Activated CD8-positive, alpha-beta T cell treated with anti-CD3 and anti-CD28 coated beads for 36 hours (primary cell): ENCODE measurements at regions not wholly inside any gene's neighbourhood (a gene's known extent, or its start where the extent isn't known, plus 50 kb on each side); places are given as distances from the start of the nearest gene placed in this dataset.

Experiments
- ATAC-seq: fragments of 200-7000 bp; cut with Tn5 transposase; one replicate; pipeline ENCODE4 v1.10.0; 2021; ENCODE audit warnings: mild to moderate bottlenecking, moderate library complexity
- CTCF ChIA-PET: fragments of 350-600 bp; sonication (Branson Sonifier 250); formaldehyde crosslinking; loops from one replicate; lab custom pipeline; 2021; ENCODE audit warnings: antibody characterized with exemption; lab: Charles Lee
- POLR2A ChIA-PET: fragments of 350-600 bp; sonication (Branson Sonifier 250); formaldehyde crosslinking; loops from one replicate; lab custom pipeline; 2021; ENCODE audit warnings: antibody characterized with exemption; lab: Charles Lee
- DNase-seq: peaks from one replicate; pipeline ENCODE4 v3.0.0-alpha.2; 2020
- H3K27ac Mint-ChIP-seq: one replicate; pipeline ENCODE4 v1.8.0; 2021; ENCODE audit warnings: mild to moderate bottlenecking, mixed read lengths
- H3K27me3 Mint-ChIP-seq: one replicate; pipeline ENCODE4 v1.8.0; 2021; ENCODE audit warnings: mixed read lengths
- H3K36me3 Mint-ChIP-seq: one replicate; pipeline ENCODE4 v1.8.0; 2021; ENCODE audit warnings: low read depth, mixed read lengths
- H3K4me1 Mint-ChIP-seq: one replicate; pipeline ENCODE4 v1.8.0; 2021; ENCODE audit warnings: low read depth, mixed read lengths
- H3K4me3 Mint-ChIP-seq: one replicate; pipeline ENCODE4 v1.8.0; 2021; ENCODE audit warnings: mild to moderate bottlenecking, moderate library complexity, mixed read lengths
- H3K9me3 Mint-ChIP-seq: one replicate; pipeline ENCODE4 v1.8.0; 2021; ENCODE audit warnings: mixed read lengths
- CTCF ChIP-seq: fragments of 200-600 bp; IDR thresholded peaks from one replicate; pipeline ENCODE4 v1.8.0; 2022; ENCODE audit warnings: antibody characterized with exemption, mild to moderate bottlenecking
- intact Hi-C: fragments of 100-400 bp; cut with micrococcal nuclease; formaldehyde crosslinking; loops from one replicate; pipeline ENCODE4 v1.10.0; 2022

GRCh38 chr1:4019147-4019521 is 119.1 kb upstream of the C1orf174 start:
- TF ChIP-seq CTCF = no peak
- H3K27ac Mint-ChIP-seq = no peak overlapping the region

GRCh38 chr1:4019606-4020331 is 119.7 kb upstream of the C1orf174 start:
- POLR2A ChIA-PET = no interaction called here
- ATAC-seq = no peak
- Mint-ChIP-seq H3K36me3 (no peaks in the 10 kb centered on the region), H3K9me3 (no peaks in the 10 kb centered on the region), H3K27me3 (no peaks in the 10 kb centered on the region), H3K4me1 (no peaks in the 10 kb centered on the region), H3K4me3 (no peak overlapping the region), H3K27ac (no peak overlapping the region)
- no peak for TF ChIP-seq CTCF
- CTCF ChIA-PET = no interaction called here
- no peak for DNase-seq
- intact Hi-C loops = no loop called here

More at GRCh38 chr1:4019147-4019521, 119.1 kb upstream of the C1orf174 start:
- POLR2A ChIA-PET = no interaction called here
- ATAC-seq (no peak), DNase-seq (no peak)
- Mint-ChIP-seq H3K4me1 (no peaks in the 10 kb centered on the region), H3K9me3 (no peaks in the 10 kb centered on the region), H3K4me3 (no peak overlapping the region), H3K27me3 (no peaks in the 10 kb centered on the region), H3K36me3 (no peaks in the 10 kb centered on the region)
- CTCF ChIA-PET = no interaction called here
- intact Hi-C loops = no loop called here

- CTCF ChIA-PET = no interaction called here
- H3K4me3 Mint-ChIP-seq = no peak overlapping the region
- no peak for TF ChIP-seq CTCF
- H3K4me1 Mint-ChIP-seq = no peaks in the 10 kb centered on the region
- DNase-seq = no peak
- no peaks in the 10 kb centered on the region for H3K36me3 Mint-ChIP-seq
- no peak for ATAC-seq
- no peaks in the 10 kb centered on the region for H3K27me3 Mint-ChIP-seq
- POLR2A ChIA-PET = no interaction called here
- H3K9me3 Mint-ChIP-seq = no peaks in the 10 kb centered on the region
- H3K27ac Mint-ChIP-seq = no peak overlapping the region
- intact Hi-C loops = no loop called here
These were observed 120.4 kb upstream of the C1orf174 start for GRCh38 chr1:4020449-4020848.

- Mint-ChIP-seq H3K27ac (no peak overlapping the region), H3K4me3 (no peak overlapping the region), H3K4me1 (no peaks in the 10 kb centered on the region), H3K9me3 (no peaks in the 10 kb centered on the region), H3K27me3 (peaks cover 1% of the 10 kb centered on the region), H3K36me3 (no peaks in the 10 kb centered on the region)
- ChIA-PET POLR2A (no interaction called here), CTCF (no interaction called here)
- intact Hi-C loops = no loop called here
- ATAC-seq (no peak), DNase-seq (no peak)
- no peak for TF ChIP-seq CTCF
These were observed 121.3 kb upstream of the C1orf174 start for GRCh38 chr1:4021136-4021973.

GRCh38 chr1:4021974-4022268 is 121.8 kb upstream of the C1orf174 start:
- peaks cover 1% of the 10 kb centered on the region for H3K27me3 Mint-ChIP-seq
- ATAC-seq = no peak
- no peaks in the 10 kb centered on the region for H3K36me3 Mint-ChIP-seq
- no peak overlapping the region for H3K27ac Mint-ChIP-seq
- H3K9me3 Mint-ChIP-seq = no peaks in the 10 kb centered on the region
- no peaks in the 10 kb centered on the region for H3K4me1 Mint-ChIP-seq
- no peak overlapping the region for H3K4me3 Mint-ChIP-seq
- no peak for TF ChIP-seq CTCF
- DNase-seq = no peak
- ChIA-PET POLR2A (no interaction called here), CTCF (no interaction called here)
- intact Hi-C loops = no loop called here
